ENCODE measurements at regions not wholly inside any gene's neighbourhood (a gene's known extent, or its start where the extent isn't known, plus 50 kb on each side); places are given as distances from the start of the nearest gene placed in this dataset.

GRCh38 chr5:162325143-162325727, 257.7 kb downstream of the GABRG2 start:
- TF ChIP-seq CTCF (IDR thresholded peaks at IDR 0.05; ENCODE audit: borderline replicate concordance, control extremely low read depth, extremely low read depth, insufficient read depth, missing control alignments): no peak

GRCh38 chr5:162334944-162335343, 267.4 kb downstream of the GABRG2 start:
- no peak for DNase-seq (ENCODE audit: low spot score)
- in situ Hi-C loops (cut with MboI; ENCODE audit: low sequenced_read_pairs, unreplicated experiment): no loop called here
- TF ChIP-seq CTCF (IDR thresholded peaks at IDR 0.05; ENCODE audit: borderline replicate concordance, control extremely low read depth, extremely low read depth, insufficient read depth, missing control alignments): no peak

More at GRCh38 chr5:162325143-162325727, 257.7 kb downstream of the GABRG2 start:
- in situ Hi-C loops (cut with MboI; ENCODE audit: low sequenced_read_pairs, unreplicated experiment): no loop called here
- no peak for DNase-seq (ENCODE audit: low spot score)

GRCh38 chr5:162360373-162360931, 292.9 kb downstream of the GABRG2 start:
- no peak for TF ChIP-seq CTCF (IDR thresholded peaks at IDR 0.05; ENCODE audit: borderline replicate concordance, control extremely low read depth, extremely low read depth, insufficient read depth, missing control alignments)
- in situ Hi-C loops (cut with MboI; ENCODE audit: low sequenced_read_pairs, unreplicated experiment): no loop called here
- DNase-seq (ENCODE audit: low spot score): no peak

GRCh38 chr5:162372256-162372655, 304.7 kb downstream of the GABRG2 start:
- in situ Hi-C loops (cut with MboI; ENCODE audit: low sequenced_read_pairs, unreplicated experiment): no loop called here
- no peak for DNase-seq (ENCODE audit: low spot score)
- no peak for TF ChIP-seq CTCF (IDR thresholded peaks at IDR 0.05; ENCODE audit: borderline replicate concordance, control extremely low read depth, extremely low read depth, insufficient read depth, missing control alignments)

- no peak for TF ChIP-seq CTCF (IDR thresholded peaks at IDR 0.05; ENCODE audit: borderline replicate concordance, control extremely low read depth, extremely low read depth, insufficient read depth, missing control alignments)
- in situ Hi-C loops (cut with MboI; ENCODE audit: low sequenced_read_pairs, unreplicated experiment): no loop called here
- no peak for DNase-seq (ENCODE audit: low spot score)
These were observed 310.3 kb downstream of the GABRG2 start for GRCh38 chr5:162377895-162378294.

GRCh38 chr5:162382839-162383238, 315.3 kb downstream of the GABRG2 start:
- no peak for TF ChIP-seq CTCF (IDR thresholded peaks at IDR 0.05; ENCODE audit: borderline replicate concordance, control extremely low read depth, extremely low read depth, insufficient read depth, missing control alignments)
- in situ Hi-C loops (cut with MboI; ENCODE audit: low sequenced_read_pairs, unreplicated experiment): no loop called here
- no peak for DNase-seq (ENCODE audit: low spot score)
